Stimulated activated naive B cell treated with anti-CD40 and anti-IgM and Interleukin-4, amounts not matched to agents 10 μg/mL and 1 μg/mL and 100 μg/mL, for 72 hours (primary cell): ENCODE measurements at regions not wholly inside any gene's neighbourhood (a gene's known extent, or its start where the extent isn't known, plus 50 kb on each side); places are given as distances from the start of the nearest gene placed in this dataset.

Experiments used
- ATAC-seq, 2 donors: fragments of 150-1000 bp; cut with Tn5 transposase; replicated peaks; 2 replicates each; pipeline ENCODE4 v1.10.0; 2021; ENCODE audit warnings: moderate library complexity in 1 of 2
- DNase-seq: peaks from one replicate; pipeline ENCODE4 v3.0.0; 2021
- H3K27ac Mint-ChIP-seq: one replicate; pipeline ENCODE4 v1.8.0; 2022; ENCODE audit warnings: mild to moderate bottlenecking, mixed read lengths
- H3K27me3 Mint-ChIP-seq, 2 donors: one replicate each; pipeline ENCODE4 v1.8.0; 2022; ENCODE audit warnings: mixed read lengths in 2 of 2
- H3K36me3 Mint-ChIP-seq, 2 donors: one replicate each; pipeline ENCODE4 v1.8.0; 2022; ENCODE audit warnings: mixed read lengths in 2 of 2, mild to moderate bottlenecking in 1 of 2
- H3K4me1 Mint-ChIP-seq, 2 donors: one replicate each; pipeline ENCODE4 v1.8.0; 2022; ENCODE audit warnings: mixed read lengths in 2 of 2, mild to moderate bottlenecking in 1 of 2
- H3K4me3 Mint-ChIP-seq, 2 donors: one replicate each; pipeline ENCODE4 v1.8.0; 2022; ENCODE audit warnings: mild to moderate bottlenecking in 2 of 2, mixed read lengths in 2 of 2, moderate library complexity in 1 of 2
- H3K9me3 Mint-ChIP-seq, 2 donors: one replicate each; pipeline ENCODE4 v1.8.0; 2022; ENCODE audit warnings: mixed read lengths in 2 of 2, mild to moderate bottlenecking in 1 of 2

- Mint-ChIP-seq H3K9me3 (peaks cover 0 to 2% of the 10 kb centered on the region in 2 donors), H3K36me3 (no peaks in the 10 kb centered on the region), H3K27me3 (no peaks in the 10 kb centered on the region), H3K4me3 (no peak overlapping the region), H3K27ac (no peak overlapping the region), H3K4me1 (peaks cover 5 to 24% of the 10 kb centered on the region in 2 donors)
- ATAC-seq, result no peak
- no peak for DNase-seq
These were observed 981.8 kb downstream of the TBC1D32 start for GRCh38 chr6:120352491-120352890.

- DNase-seq (no peak), ATAC-seq (no peak)
- Mint-ChIP-seq H3K4me1 (peaks cover 2 to 15% of the 10 kb centered on the region in 2 donors), H3K4me3 (no peak overlapping the region), H3K27ac (no peak overlapping the region), H3K27me3 (no peaks in the 10 kb centered on the region), H3K36me3 (no peaks in the 10 kb centered on the region), H3K9me3 (peaks cover 0 to under 1% of the 10 kb centered on the region in 2 donors)
These were observed 985.4 kb downstream of the TBC1D32 start for GRCh38 chr6:120348926-120349325.

GRCh38 chr6:120328521-120328920 lies 979.0 kb upstream of the MAN1A1 start:
- DNase-seq, result no peak
- Mint-ChIP-seq H3K27me3 (no peaks in the 10 kb centered on the region), H3K27ac (no peak overlapping the region), H3K4me1 (no peaks in the 10 kb centered on the region), H3K4me3 (no peak overlapping the region), H3K9me3 (peaks cover 0 to 2% of the 10 kb centered on the region in 2 donors), H3K36me3 (no peaks in the 10 kb centered on the region)
- no peak for ATAC-seq

GRCh38 chr6:120320481-120321162 lies 971.1 kb upstream of the MAN1A1 start:
- DNase-seq (no peak), ATAC-seq (no peak)
- H3K27me3 Mint-ChIP-seq, result no peaks in the 10 kb centered on the region
- no peaks in the 10 kb centered on the region for H3K4me1 Mint-ChIP-seq
- no peak overlapping the region for H3K4me3 Mint-ChIP-seq
- no peak overlapping the region for H3K27ac Mint-ChIP-seq
- H3K9me3 Mint-ChIP-seq, result peaks cover 4 to 14% of the 10 kb centered on the region in 2 donors
- H3K36me3 Mint-ChIP-seq, result peaks cover 0 to 1% of the 10 kb centered on the region in 2 donors

- no peaks in the 10 kb centered on the region for H3K36me3 Mint-ChIP-seq
- DNase-seq (no peak), ATAC-seq (no peak)
- no peaks in the 10 kb centered on the region for H3K4me1 Mint-ChIP-seq
- H3K4me3 Mint-ChIP-seq, result no peak overlapping the region
- H3K27me3 Mint-ChIP-seq, result no peaks in the 10 kb centered on the region
- no peaks in the 10 kb centered on the region for H3K9me3 Mint-ChIP-seq
- no peak overlapping the region for H3K27ac Mint-ChIP-seq
These were observed 954.7 kb upstream of the MAN1A1 start for GRCh38 chr6:120304223-120304622.

- Mint-ChIP-seq H3K4me3 (no peak overlapping the region), H3K27me3 (no peaks in the 10 kb centered on the region), H3K27ac (no peak overlapping the region), H3K4me1 (no peaks in the 10 kb centered on the region), H3K9me3 (no peaks in the 10 kb centered on the region), H3K36me3 (no peaks in the 10 kb centered on the region)
- DNase-seq, result no peak
- no peak for ATAC-seq
These were observed 954.0 kb upstream of the MAN1A1 start for GRCh38 chr6:120303527-120303926.

- Mint-ChIP-seq H3K4me3 (no peak overlapping the region), H3K36me3 (no peaks in the 10 kb centered on the region), H3K27ac (no peak overlapping the region), H3K9me3 (no peaks in the 10 kb centered on the region), H3K27me3 (no peaks in the 10 kb centered on the region), H3K4me1 (no peaks in the 10 kb centered on the region)
- DNase-seq (no peak), ATAC-seq (no peak)
These were observed 952.5 kb upstream of the MAN1A1 start for GRCh38 chr6:120302041-120302440.

- no peaks in the 10 kb centered on the region for H3K27me3 Mint-ChIP-seq
- peaks cover 4 to 8% of the 10 kb centered on the region in 2 donors for H3K9me3 Mint-ChIP-seq
- H3K4me3 Mint-ChIP-seq, result no peak overlapping the region
- no peaks in the 10 kb centered on the region for H3K36me3 Mint-ChIP-seq
- H3K4me1 Mint-ChIP-seq, result no peaks in the 10 kb centered on the region
- no peak overlapping the region for H3K27ac Mint-ChIP-seq
- DNase-seq (no peak), ATAC-seq (no peak)
These were observed 941.4 kb upstream of the MAN1A1 start for GRCh38 chr6:120290964-120291363.

GRCh38 chr6:120282005-120282404 lies 932.4 kb upstream of the MAN1A1 start:
- no peak for DNase-seq
- Mint-ChIP-seq H3K4me3 (no peak overlapping the region), H3K27me3 (no peaks in the 10 kb centered on the region)

GRCh38 chr6:120279466-120280167 lies 930.1 kb upstream of the MAN1A1 start:
- Mint-ChIP-seq H3K27ac (no peak overlapping the region), H3K4me1 (peaks cover 2 to 13% of the 10 kb centered on the region in 2 donors), H3K36me3 (no peaks in the 10 kb centered on the region), H3K27me3 (no peaks in the 10 kb centered on the region), H3K4me3 (no peak overlapping the region), H3K9me3 (no peaks in the 10 kb centered on the region)
- ATAC-seq (no peak), DNase-seq (no peak)

More at GRCh38 chr6:120282005-120282404, 932.4 kb upstream of the MAN1A1 start:
- Mint-ChIP-seq H3K9me3 (no peaks in the 10 kb centered on the region), H3K27ac (no peak overlapping the region), H3K36me3 (no peaks in the 10 kb centered on the region), H3K4me1 (no peaks in the 10 kb centered on the region)
- ATAC-seq, result no peak

GRCh38 chr6:120278689-120279396 lies 929.3 kb upstream of the MAN1A1 start:
- Mint-ChIP-seq H3K4me3 (no peak overlapping the region), H3K36me3 (no peaks in the 10 kb centered on the region), H3K4me1 (peaks cover 6 to 21% of the 10 kb centered on the region in 2 donors), H3K27ac (no peak overlapping the region), H3K27me3 (no peaks in the 10 kb centered on the region), H3K9me3 (no peaks in the 10 kb centered on the region)
- no peak for DNase-seq
- no peak for ATAC-seq

- no peaks in the 10 kb centered on the region for H3K36me3 Mint-ChIP-seq
- H3K27me3 Mint-ChIP-seq, result no peaks in the 10 kb centered on the region
- peak; percentile 2 for DNase-seq
- H3K27ac Mint-ChIP-seq, result peak overlapping the region; percentile 49
- peaks cover 7 to 8% of the 10 kb centered on the region in 2 donors for H3K9me3 Mint-ChIP-seq
- no peak overlapping the region for H3K4me3 Mint-ChIP-seq
- ATAC-seq, result peak; percentile 78 to 89
- peaks cover 6 to 25% of the 10 kb centered on the region in 2 donors for H3K4me1 Mint-ChIP-seq
These were observed 925.0 kb upstream of the MAN1A1 start for GRCh38 chr6:120274547-120274946.

GRCh38 chr6:120273411-120273810 lies 923.9 kb upstream of the MAN1A1 start:
- peaks cover 7 to 8% of the 10 kb centered on the region in 2 donors for H3K9me3 Mint-ChIP-seq
- H3K27ac Mint-ChIP-seq, result no peak overlapping the region
- DNase-seq, result no peak

GRCh38 chr6:120272038-120272437 lies 922.5 kb upstream of the MAN1A1 start:
- ATAC-seq (no peak), DNase-seq (no peak)
- Mint-ChIP-seq H3K4me3 (no peak overlapping the region), H3K27ac (no peak overlapping the region), H3K36me3 (no peaks in the 10 kb centered on the region), H3K4me1 (peaks cover 6 to 25% of the 10 kb centered on the region in 2 donors), H3K27me3 (no peaks in the 10 kb centered on the region), H3K9me3 (peaks cover 7 to 8% of the 10 kb centered on the region in 2 donors)

More at GRCh38 chr6:120273411-120273810, 923.9 kb upstream of the MAN1A1 start:
- H3K4me3 Mint-ChIP-seq, result no peak overlapping the region
- H3K36me3 Mint-ChIP-seq, result no peaks in the 10 kb centered on the region
- no peaks in the 10 kb centered on the region for H3K27me3 Mint-ChIP-seq
- no peak for ATAC-seq
- peaks cover 6 to 25% of the 10 kb centered on the region in 2 donors for H3K4me1 Mint-ChIP-seq
